Endothelial cell of umbilical vein (primary cell): ENCODE measurements at regions not wholly inside any gene's neighbourhood (a gene's known extent, or its start where the extent isn't known, plus 50 kb on each side); places are given as distances from the start of the nearest gene placed in this dataset.

ENCODE experiments used
- BruUV-seq: library from RNA; stranded (reverse); fragments of 400-500 nt; replicated peaks from 2 replicates; lab custom pipeline; 2021; lab: Mats Ljungman, UMichigan
- CTCF ChIA-PET: fragments of 300-600, 350-600 bp; sonication (Branson Sonifier 250); formaldehyde crosslinking; loops from one replicate; lab custom pipeline; 2021; ENCODE audit warnings: antibody characterized with exemption, inconsistent platforms; lab: Charles Lee
- POLR2A ChIA-PET: fragments of 300-600, 350-600 bp; sonication (Branson Sonifier 250); formaldehyde crosslinking; loops from one replicate; lab custom pipeline; 2021; ENCODE audit warnings: antibody characterized with exemption, inconsistent platforms; lab: Charles Lee
- DNase-seq: peaks from one replicate; pipeline ENCODE4 v3.0.0-alpha.2; 2011; ENCODE audit warnings: low read depth, low spot score
- FAIRE-seq: peaks from 2 replicates; lab custom pipeline; 2011; peaks lifted over from hg19 to GRCh38; lab: Jason Lieb, UNC
- H2AFZ ChIP-seq: 2 replicates; pipeline ENCODE4 v1.6.0; 2012; ENCODE audit warnings: low read depth, low read length, control low read depth, inconsistent platforms
- H3K27ac ChIP-seq: 2 replicates; pipeline ENCODE4 v1.5.1; 2011; ENCODE audit warnings: low read depth, mild to moderate bottlenecking, control low read depth, low read length, moderate library complexity; ENCODE audit not compliant: insufficient read depth
- H3K27me3 ChIP-seq, 2 experiments: 2 replicates each; pipeline versions ENCODE4 v1.6.0 to v1.6.1; 2011; ENCODE audit warnings: low read length in 2 of 2, mixed read lengths in 1 of 2; ENCODE audit not compliant: control insufficient read depth in 2 of 2, insufficient read depth in 2 of 2
- H3K36me3 ChIP-seq, 2 experiments: 2 replicates in 1 of 2; 3 replicates in 1 of 2; pipeline ENCODE4 v1.5.1; 2011; ENCODE audit warnings: low read length in 2 of 2, mild to moderate bottlenecking in 1 of 2, moderate library complexity in 1 of 2; ENCODE audit not compliant: control insufficient read depth in 2 of 2, insufficient read depth in 2 of 2; ENCODE audit errors: extremely low read depth in 1 of 2
- H3K4me1 ChIP-seq: 3 replicates; pipeline ENCODE4 v1.5.1; 2011; ENCODE audit warnings: mild to moderate bottlenecking, low read length; ENCODE audit not compliant: control insufficient read depth, insufficient read depth; ENCODE audit errors: extremely low read depth
- H3K4me2 ChIP-seq: 2 replicates; pipeline ENCODE4 v1.6.1; 2011; ENCODE audit warnings: low read length, control low read depth, mixed read lengths; ENCODE audit not compliant: insufficient read depth
- H3K4me3 ChIP-seq, 3 experiments: fragments of 200-600 bp in 1 of 3; sonication (generic), shearing (Covaris generic) in 1 of 3; replicated peaks in 1 of 3; 2 replicates each; pipeline ENCODE4 v1.5.1; 2011 to 2016; ENCODE audit warnings: control low read depth in 3 of 3, low read length in 3 of 3, mild to moderate bottlenecking in 2 of 3, inconsistent platforms in 1 of 3, low read depth in 1 of 3, moderate library complexity in 1 of 3; ENCODE audit not compliant: insufficient read depth in 1 of 3
- H3K79me2 ChIP-seq: 2 replicates; pipeline ENCODE4 v1.6.0; 2012; ENCODE audit warnings: low read length, inconsistent platforms; ENCODE audit not compliant: control insufficient read depth, insufficient read depth
- H3K9ac ChIP-seq: replicated peaks from 2 replicates; pipeline ENCODE3; 2011; ENCODE audit warnings: low read length, control low read depth; ENCODE audit not compliant: insufficient read depth; ENCODE audit errors: extremely low read depth
- H3K9me1 ChIP-seq: replicated peaks from 3 replicates; pipeline ENCODE4 v1.6.0; 2011; ENCODE audit warnings: mild to moderate bottlenecking, low read length; ENCODE audit not compliant: control insufficient read depth, insufficient read depth; ENCODE audit errors: extremely low read depth
- H3K9me3 ChIP-seq: replicated peaks from 2 replicates; pipeline ENCODE4 v1.5.1; 2012; ENCODE audit warnings: low read length, inconsistent platforms; ENCODE audit not compliant: control insufficient read depth, insufficient read depth
- H4K20me1 ChIP-seq: replicated peaks from 2 replicates; pipeline ENCODE3; 2011; ENCODE audit warnings: mild to moderate bottlenecking, low read length; ENCODE audit not compliant: control insufficient read depth, insufficient read depth; ENCODE audit errors: extremely low read depth
- EZH2 ChIP-seq: IDR thresholded peaks from 2 replicates; pipeline ENCODE4 v1.6.1; 2012; ENCODE audit warnings: borderline replicate concordance, low read depth, mild to moderate bottlenecking, moderate library complexity, low read length, inconsistent platforms; ENCODE audit not compliant: severe bottlenecking
- FOS ChIP-seq: IDR thresholded peaks from 2 replicates; pipeline ENCODE4 v1.6.1; 2011; ENCODE audit warnings: mild to moderate bottlenecking, low read length, moderate library complexity, borderline replicate concordance; ENCODE audit not compliant: insufficient read depth
- GATA2 ChIP-seq: IDR thresholded peaks from 2 replicates; pipeline ENCODE4 v1.7.0; 2011; ENCODE audit warnings: low read depth, mild to moderate bottlenecking, moderate library complexity, mixed read lengths, low read length; ENCODE audit not compliant: insufficient read length, insufficient read depth
- JUN ChIP-seq: IDR thresholded peaks from 2 replicates; pipeline ENCODE4 v1.6.1; 2011; ENCODE audit warnings: borderline replicate concordance, low read depth; ENCODE audit not compliant: insufficient read length, insufficient read depth
- MYC ChIP-seq: IDR thresholded peaks from one replicate; pipeline ENCODE4 v1.6.1; 2011; ENCODE audit warnings: mild to moderate bottlenecking, low read depth, low read length
- POLR2A ChIP-seq: IDR thresholded peaks from 2 replicates; pipeline ENCODE4 v1.6.1; 2012; ENCODE audit warnings: low read depth, mild to moderate bottlenecking, control low read depth, low read length
- POLR2AphosphoS5 ChIP-seq: IDR thresholded peaks from 2 replicates; pipeline ENCODE4 v1.6.1; 2012; ENCODE audit warnings: low read depth, mild to moderate bottlenecking, control low read depth, low read length, moderate library complexity; ENCODE audit not compliant: insufficient read depth
- dilution Hi-C: fragments of 300-500 bp; cut with MboI; formaldehyde crosslinking; loops from one replicate; pipeline ENCODE4 v1.15.0; 2019; ENCODE audit warnings: low sequenced_read_pairs; ENCODE audit not compliant: extremely low pct_ligation_motif_present
- intact Hi-C: fragments of 100-400 bp; cut with micrococcal nuclease; formaldehyde crosslinking; loops from one replicate; pipeline ENCODE4 v1.10.0; 2022
- TF ChIP-seq, protein P1 (sequence below): IDR thresholded peaks from 2 replicates; pipeline ENCODE4 v1.6.1; 2011; ENCODE audit not compliant: insufficient read depth, insufficient read length
- TF ChIP-seq, protein P2 (sequence below), 2 donors: IDR thresholded peaks; 1 replicate in 1 of 2; 2 replicates in 1 of 2; pipeline ENCODE4 v1.5.1; 2011; ENCODE audit warnings: low read length in 2 of 2, mild to moderate bottlenecking in 2 of 2, moderate library complexity in 2 of 2, control low read depth in 1 of 2, inconsistent platforms in 1 of 2, low read depth in 1 of 2; ENCODE audit not compliant: insufficient read depth in 1 of 2; ENCODE audit errors: extremely low read depth in 1 of 2

DNA sequence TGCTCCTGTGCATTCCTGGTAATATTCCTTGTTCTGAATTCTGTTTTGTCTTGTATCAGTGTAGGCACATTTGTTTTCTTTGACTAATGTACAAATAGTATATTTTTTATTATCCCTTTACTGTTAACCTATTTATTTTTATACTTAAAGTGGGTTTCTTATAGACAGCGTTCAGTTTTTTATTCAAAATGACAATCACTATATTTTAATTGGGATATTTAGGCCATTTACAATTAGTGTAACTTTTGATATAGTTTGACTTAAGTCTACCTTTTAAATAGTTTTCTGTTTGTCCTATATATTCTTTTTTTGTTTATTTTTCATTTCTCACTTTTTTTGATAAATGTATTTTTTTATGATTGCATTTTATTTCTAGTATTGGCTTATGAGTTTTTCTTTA lies 219.8 kb downstream of the DNAJB9 start:
- Histone ChIP-seq H3K9me1 (no peaks in the 10 kb centered on the region), H3K9me3 (no peaks in the 10 kb centered on the region), H3K4me1 (no peaks in the 10 kb centered on the region), H2AFZ (no peak overlapping the region), H3K27me3 (peaks cover 0 to under 1% of the 10 kb centered on the region in 2 experiments), H3K4me3 (no peak overlapping the region), H3K27ac (no peak overlapping the region), H3K4me2 (no peak overlapping the region), H3K36me3 (no peaks in the 10 kb centered on the region), H3K79me2 (no peaks in the 10 kb centered on the region), H4K20me1 (no peaks in the 10 kb centered on the region), H3K9ac (no peak overlapping the region)
- no peak for DNase-seq
- no TSS peak for BruUV-seq
- FAIRE-seq = no peak
- CTCF ChIA-PET = no interaction called here
- POLR2A ChIA-PET = no interaction called here
- no peak for TF ChIP-seq POLR2AphosphoS5
- no peak for TF ChIP-seq FOS
- TF ChIP-seq, protein P1, sequence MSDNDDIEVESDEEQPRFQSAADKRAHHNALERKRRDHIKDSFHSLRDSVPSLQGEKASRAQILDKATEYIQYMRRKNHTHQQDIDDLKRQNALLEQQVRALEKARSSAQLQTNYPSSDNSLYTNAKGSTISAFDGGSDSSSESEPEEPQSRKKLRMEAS = no peak
- no peak for TF ChIP-seq JUN
- TF ChIP-seq, protein P2, sequence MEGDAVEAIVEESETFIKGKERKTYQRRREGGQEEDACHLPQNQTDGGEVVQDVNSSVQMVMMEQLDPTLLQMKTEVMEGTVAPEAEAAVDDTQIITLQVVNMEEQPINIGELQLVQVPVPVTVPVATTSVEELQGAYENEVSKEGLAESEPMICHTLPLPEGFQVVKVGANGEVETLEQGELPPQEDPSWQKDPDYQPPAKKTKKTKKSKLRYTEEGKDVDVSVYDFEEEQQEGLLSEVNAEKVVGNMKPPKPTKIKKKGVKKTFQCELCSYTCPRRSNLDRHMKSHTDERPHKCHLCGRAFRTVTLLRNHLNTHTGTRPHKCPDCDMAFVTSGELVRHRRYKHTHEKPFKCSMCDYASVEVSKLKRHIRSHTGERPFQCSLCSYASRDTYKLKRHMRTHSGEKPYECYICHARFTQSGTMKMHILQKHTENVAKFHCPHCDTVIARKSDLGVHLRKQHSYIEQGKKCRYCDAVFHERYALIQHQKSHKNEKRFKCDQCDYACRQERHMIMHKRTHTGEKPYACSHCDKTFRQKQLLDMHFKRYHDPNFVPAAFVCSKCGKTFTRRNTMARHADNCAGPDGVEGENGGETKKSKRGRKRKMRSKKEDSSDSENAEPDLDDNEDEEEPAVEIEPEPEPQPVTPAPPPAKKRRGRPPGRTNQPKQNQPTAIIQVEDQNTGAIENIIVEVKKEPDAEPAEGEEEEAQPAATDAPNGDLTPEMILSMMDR (IDR thresholded peaks at IDR 0.05; ENCODE audit: extremely low read depth in 1 of 2, insufficient read depth in 1 of 2, low read depth in 1 of 2, low read length in 2 of 2) = no peak
- dilution Hi-C loops = no loop called here
- intact Hi-C loops = no loop called here

DNA sequence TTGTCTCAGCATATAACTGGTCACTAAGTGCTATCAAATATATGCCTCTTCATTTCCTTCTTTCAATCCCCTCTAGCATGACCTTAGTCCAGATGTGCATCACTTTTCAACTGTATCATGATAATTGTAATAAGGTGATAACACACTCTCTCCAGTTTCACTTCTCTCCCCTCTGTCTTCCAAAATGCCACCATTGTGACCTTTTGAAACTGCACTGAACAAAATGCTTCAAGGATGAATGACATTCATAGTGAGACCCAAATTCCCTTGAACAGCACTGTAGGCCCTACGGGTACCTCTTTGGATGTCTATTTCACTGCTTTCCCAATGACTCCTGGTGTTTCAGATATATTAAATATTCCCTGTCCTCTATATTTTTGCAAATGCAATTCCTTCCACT lies 224.8 kb downstream of the DNAJB9 start:
- no peak overlapping the region for H3K4me3 ChIP-seq
- no peak overlapping the region for H3K9ac ChIP-seq
- no peaks in the 10 kb centered on the region for H3K9me1 ChIP-seq
- no peak overlapping the region for H3K4me2 ChIP-seq
- POLR2A ChIA-PET = interaction anchor here (0.6 kb wide), 1 partner anchor 102 kb away, joined by 3 read pairs; no protein-coding TSS in a partner anchor
- no peaks in the 10 kb centered on the region for H3K79me2 ChIP-seq
- no peak overlapping the region for H3K27ac ChIP-seq
- peaks cover 0 to 2% of the 10 kb centered on the region in 2 experiments for H3K27me3 ChIP-seq
- H2AFZ ChIP-seq = no peak overlapping the region
- no peaks in the 10 kb centered on the region for H4K20me1 ChIP-seq
- FAIRE-seq (no peak), DNase-seq (no peak)
- BruUV-seq = no TSS peak
- H3K9me3 ChIP-seq = no peaks in the 10 kb centered on the region
- CTCF ChIA-PET = interaction anchor here (1.4 kb wide), 1 partner anchor 11 kb away, joined by 3 read pairs; no protein-coding TSS in a partner anchor
- TF ChIP-seq, protein P2 (IDR thresholded peaks at IDR 0.05; ENCODE audit: extremely low read depth in 1 of 2, insufficient read depth in 1 of 2, low read depth in 1 of 2, low read length in 2 of 2) = no peak
- TF ChIP-seq GATA2 (no peak), JUN (no peak), FOS (no peak), POLR2A (no peak), MYC (no peak), POLR2AphosphoS5 (no peak), EZH2 (no peak)
- TF ChIP-seq, protein P1 = no peak
- H3K36me3 ChIP-seq = no peaks in the 10 kb centered on the region
- no peaks in the 10 kb centered on the region for H3K4me1 ChIP-seq
- intact Hi-C loops (no loop called here), dilution Hi-C loops (no loop called here)
